ENCODE measurements at regions not wholly inside any gene's neighbourhood (a gene's known extent, or its start where the extent isn't known, plus 50 kb on each side); places are given as distances from the start of the nearest gene placed in this dataset.
"Not testable (repeated sequence)": the region's sequence is repeated elsewhere in the genome, so short reads cannot be mapped to it uniquely, and the experiment has no call there.

GRCh38 chr6:92110403-92110802 lies 1309.0 kb downstream of the EPHA7 start:
- Histone ChIP-seq H3K9me3 (ENCODE audit: control insufficient read depth in 1 of 2, low read length in 2 of 2) (no peaks in the 10 kb centered on the region), H3K27ac (ENCODE audit: low read length) (no peak overlapping the region), H3K4me3 (ENCODE audit: low read depth in 1 of 2, low read length in 2 of 2) (no peak overlapping the region), H3K27me3 (ENCODE audit: low read depth, low read length) (no peaks in the 10 kb centered on the region), H3K4me1 (ENCODE audit: control insufficient read depth in 1 of 2, insufficient read depth in 2 of 2, low read length in 2 of 2) (no peaks in the 10 kb centered on the region), H3K36me3 (ENCODE audit: control insufficient read depth in 1 of 2, insufficient read depth in 2 of 2, low read length in 2 of 2) (no peaks in the 10 kb centered on the region)

- Histone ChIP-seq H3K9me3 (ENCODE audit: control insufficient read depth in 1 of 2, low read length in 2 of 2) (no peaks in the 10 kb centered on the region), H3K27ac (ENCODE audit: low read length) (no peak overlapping the region), H3K36me3 (ENCODE audit: control insufficient read depth in 1 of 2, insufficient read depth in 2 of 2, low read length in 2 of 2) (no peaks in the 10 kb centered on the region), H3K27me3 (ENCODE audit: low read depth, low read length) (no peaks in the 10 kb centered on the region), H3K4me3 (ENCODE audit: low read depth in 1 of 2, low read length in 2 of 2) (no peak overlapping the region), H3K4me1 (ENCODE audit: control insufficient read depth in 1 of 2, insufficient read depth in 2 of 2, low read length in 2 of 2) (no peaks in the 10 kb centered on the region)
Measured at GRCh38 chr6:92109956-92110355, 1309.4 kb downstream of the EPHA7 start.

- Histone ChIP-seq H3K36me3 (ENCODE audit: control insufficient read depth in 1 of 2, insufficient read depth in 2 of 2, low read length in 2 of 2) (no peaks in the 10 kb centered on the region), H3K27me3 (ENCODE audit: low read depth, low read length) (no peaks in the 10 kb centered on the region), H3K9me3 (ENCODE audit: control insufficient read depth in 1 of 2, low read length in 2 of 2) (peaks cover 0 to 4% of the 10 kb centered on the region in 2 donors), H3K27ac (ENCODE audit: low read length) (no peak overlapping the region), H3K4me3 (ENCODE audit: low read depth in 1 of 2, low read length in 2 of 2) (no peak overlapping the region), H3K4me1 (ENCODE audit: control insufficient read depth in 1 of 2, insufficient read depth in 2 of 2, low read length in 2 of 2) (no peaks in the 10 kb centered on the region)
Measured at GRCh38 chr6:92109256-92109655, 1310.1 kb downstream of the EPHA7 start.

GRCh38 chr6:92086750-92087149 lies 1332.6 kb downstream of the EPHA7 start:
- H3K27me3 ChIP-seq (ENCODE audit: low read depth, low read length) = no peaks in the 10 kb centered on the region
- peaks cover 0 to 9% of the 10 kb centered on the region in 2 donors for H3K9me3 ChIP-seq (ENCODE audit: control insufficient read depth in 1 of 2, low read length in 2 of 2)
- no peak overlapping the region for H3K27ac ChIP-seq (ENCODE audit: low read length)
- H3K4me3 ChIP-seq (ENCODE audit: low read depth in 1 of 2, low read length in 2 of 2) = no peak overlapping the region
- H3K4me1 ChIP-seq (ENCODE audit: control insufficient read depth in 1 of 2, insufficient read depth in 2 of 2, low read length in 2 of 2) = no peaks in the 10 kb centered on the region
- no peaks in the 10 kb centered on the region for H3K36me3 ChIP-seq (ENCODE audit: control insufficient read depth in 1 of 2, insufficient read depth in 2 of 2, low read length in 2 of 2)

GRCh38 chr6:92083914-92084313 lies 1335.4 kb downstream of the EPHA7 start:
- H3K9me3 ChIP-seq (ENCODE audit: control insufficient read depth in 1 of 2, low read length in 2 of 2); H3K4me1 ChIP-seq (ENCODE audit: control insufficient read depth in 1 of 2, insufficient read depth in 2 of 2, low read length in 2 of 2); H3K4me3 ChIP-seq (ENCODE audit: low read depth in 1 of 2, low read length in 2 of 2); H3K36me3 ChIP-seq (ENCODE audit: control insufficient read depth in 1 of 2, insufficient read depth in 2 of 2, low read length in 2 of 2); H3K27me3 ChIP-seq (ENCODE audit: low read depth, low read length); H3K27ac ChIP-seq (ENCODE audit: low read length): not testable (repeated sequence)

- H3K36me3 ChIP-seq (ENCODE audit: control insufficient read depth in 1 of 2, insufficient read depth in 2 of 2, low read length in 2 of 2) = no peaks in the 10 kb centered on the region
- H3K27me3 ChIP-seq (ENCODE audit: low read depth, low read length) = no peaks in the 10 kb centered on the region
- no peaks in the 10 kb centered on the region for H3K4me1 ChIP-seq (ENCODE audit: control insufficient read depth in 1 of 2, insufficient read depth in 2 of 2, low read length in 2 of 2)
- H3K9me3 ChIP-seq (ENCODE audit: control insufficient read depth in 1 of 2, low read length in 2 of 2) = no peaks in the 10 kb centered on the region
- no peak overlapping the region for H3K4me3 ChIP-seq (ENCODE audit: low read depth in 1 of 2, low read length in 2 of 2)
- H3K27ac ChIP-seq (ENCODE audit: low read length) = no peak overlapping the region
Measured at GRCh38 chr6:92072387-92072786, 1347.0 kb downstream of the EPHA7 start.

- H3K4me3 ChIP-seq (ENCODE audit: low read depth in 1 of 2, low read length in 2 of 2) = no peak overlapping the region
- H3K27ac ChIP-seq (ENCODE audit: low read length) = no peak overlapping the region
- no peaks in the 10 kb centered on the region for H3K4me1 ChIP-seq (ENCODE audit: control insufficient read depth in 1 of 2, insufficient read depth in 2 of 2, low read length in 2 of 2)
- no peaks in the 10 kb centered on the region for H3K36me3 ChIP-seq (ENCODE audit: control insufficient read depth in 1 of 2, insufficient read depth in 2 of 2, low read length in 2 of 2)
- no peaks in the 10 kb centered on the region for H3K9me3 ChIP-seq (ENCODE audit: control insufficient read depth in 1 of 2, low read length in 2 of 2)
- H3K27me3 ChIP-seq (ENCODE audit: low read depth, low read length) = no peaks in the 10 kb centered on the region
Measured at GRCh38 chr6:92069781-92070180, 1349.6 kb downstream of the EPHA7 start.

- H3K4me3 ChIP-seq (ENCODE audit: low read depth in 1 of 2, low read length in 2 of 2) = no peak overlapping the region
- no peaks in the 10 kb centered on the region for H3K4me1 ChIP-seq (ENCODE audit: control insufficient read depth in 1 of 2, insufficient read depth in 2 of 2, low read length in 2 of 2)
- H3K27ac ChIP-seq (ENCODE audit: low read length) = no peak overlapping the region
- no peaks in the 10 kb centered on the region for H3K27me3 ChIP-seq (ENCODE audit: low read depth, low read length)
- H3K9me3 ChIP-seq (ENCODE audit: control insufficient read depth in 1 of 2, low read length in 2 of 2) = no peaks in the 10 kb centered on the region
- H3K36me3 ChIP-seq (ENCODE audit: control insufficient read depth in 1 of 2, insufficient read depth in 2 of 2, low read length in 2 of 2) = no peaks in the 10 kb centered on the region
Measured at GRCh38 chr6:92052513-92052912, 1366.8 kb downstream of the EPHA7 start.

GRCh38 chr6:92050216-92050615 lies 1369.1 kb downstream of the EPHA7 start:
- H3K4me3 ChIP-seq (ENCODE audit: low read depth in 1 of 2, low read length in 2 of 2) = no peak overlapping the region
- H3K4me1 ChIP-seq (ENCODE audit: control insufficient read depth in 1 of 2, insufficient read depth in 2 of 2, low read length in 2 of 2) = peaks cover 0 to 4% of the 10 kb centered on the region in 2 donors
- no peaks in the 10 kb centered on the region for H3K9me3 ChIP-seq (ENCODE audit: control insufficient read depth in 1 of 2, low read length in 2 of 2)

GRCh38 chr6:92047860-92048259 lies 1371.5 kb downstream of the EPHA7 start:
- H3K27ac ChIP-seq (ENCODE audit: low read length) = no peak overlapping the region
- H3K36me3 ChIP-seq (ENCODE audit: control insufficient read depth in 1 of 2, insufficient read depth in 2 of 2, low read length in 2 of 2) = no peaks in the 10 kb centered on the region
- H3K9me3 ChIP-seq (ENCODE audit: control insufficient read depth in 1 of 2, low read length in 2 of 2) = no peaks in the 10 kb centered on the region
- H3K4me3 ChIP-seq (ENCODE audit: low read depth in 1 of 2, low read length in 2 of 2) = no peak overlapping the region
- H3K27me3 ChIP-seq (ENCODE audit: low read depth, low read length) = no peaks in the 10 kb centered on the region
- H3K4me1 ChIP-seq (ENCODE audit: control insufficient read depth in 1 of 2, insufficient read depth in 2 of 2, low read length in 2 of 2) = peaks cover 0 to 4% of the 10 kb centered on the region in 2 donors

More at GRCh38 chr6:92050216-92050615, 1369.1 kb downstream of the EPHA7 start:
- Histone ChIP-seq H3K27ac (ENCODE audit: low read length) (no peak overlapping the region), H3K36me3 (ENCODE audit: control insufficient read depth in 1 of 2, insufficient read depth in 2 of 2, low read length in 2 of 2) (no peaks in the 10 kb centered on the region), H3K27me3 (ENCODE audit: low read depth, low read length) (no peaks in the 10 kb centered on the region)

GRCh38 chr6:92047152-92047850 lies 1372.1 kb downstream of the EPHA7 start:
- H3K36me3 ChIP-seq (ENCODE audit: control insufficient read depth in 1 of 2, insufficient read depth in 2 of 2, low read length in 2 of 2) = no peaks in the 10 kb centered on the region
- no peak overlapping the region for H3K27ac ChIP-seq (ENCODE audit: low read length)
- no peaks in the 10 kb centered on the region for H3K27me3 ChIP-seq (ENCODE audit: low read depth, low read length)
- H3K4me3 ChIP-seq (ENCODE audit: low read depth in 1 of 2, low read length in 2 of 2) = no peak overlapping the region
- no peaks in the 10 kb centered on the region for H3K9me3 ChIP-seq (ENCODE audit: control insufficient read depth in 1 of 2, low read length in 2 of 2)
- peaks cover 0 to 4% of the 10 kb centered on the region in 2 donors for H3K4me1 ChIP-seq (ENCODE audit: control insufficient read depth in 1 of 2, insufficient read depth in 2 of 2, low read length in 2 of 2)

- Histone ChIP-seq H3K4me1 (ENCODE audit: control insufficient read depth in 1 of 2, insufficient read depth in 2 of 2, low read length in 2 of 2) (peaks cover 0 to 4% of the 10 kb centered on the region in 2 donors), H3K4me3 (ENCODE audit: low read depth in 1 of 2, low read length in 2 of 2) (no peak overlapping the region)
Measured at GRCh38 chr6:92044312-92044711, 1375.0 kb downstream of the EPHA7 start.

More at GRCh38 chr6:92044312-92044711, 1375.0 kb downstream of the EPHA7 start:
- Histone ChIP-seq H3K27me3 (ENCODE audit: low read depth, low read length) (no peaks in the 10 kb centered on the region), H3K9me3 (ENCODE audit: control insufficient read depth in 1 of 2, low read length in 2 of 2) (no peaks in the 10 kb centered on the region), H3K36me3 (ENCODE audit: control insufficient read depth in 1 of 2, insufficient read depth in 2 of 2, low read length in 2 of 2) (no peaks in the 10 kb centered on the region), H3K27ac (ENCODE audit: low read length) (no peak overlapping the region)

Data from muscle layer of duodenum (tissue), 2 donors.